GM21515 (cell line): ENCODE measurements at regions not wholly inside any gene's neighbourhood (a gene's known extent, or its start where the extent isn't known, plus 50 kb on each side); places are given as distances from the start of the nearest gene placed in this dataset.
"Not testable (repeated sequence)": the region's sequence is repeated elsewhere in the genome, so short reads cannot be mapped to it uniquely, and the experiment has no call there.

Experiments
- ATAC-seq: cut with Tn5 transposase; IDR thresholded peaks from one replicate; pipeline ENCODE4 v1.9.1; 2021; ENCODE audit not compliant: unreplicated experiment

DNA sequence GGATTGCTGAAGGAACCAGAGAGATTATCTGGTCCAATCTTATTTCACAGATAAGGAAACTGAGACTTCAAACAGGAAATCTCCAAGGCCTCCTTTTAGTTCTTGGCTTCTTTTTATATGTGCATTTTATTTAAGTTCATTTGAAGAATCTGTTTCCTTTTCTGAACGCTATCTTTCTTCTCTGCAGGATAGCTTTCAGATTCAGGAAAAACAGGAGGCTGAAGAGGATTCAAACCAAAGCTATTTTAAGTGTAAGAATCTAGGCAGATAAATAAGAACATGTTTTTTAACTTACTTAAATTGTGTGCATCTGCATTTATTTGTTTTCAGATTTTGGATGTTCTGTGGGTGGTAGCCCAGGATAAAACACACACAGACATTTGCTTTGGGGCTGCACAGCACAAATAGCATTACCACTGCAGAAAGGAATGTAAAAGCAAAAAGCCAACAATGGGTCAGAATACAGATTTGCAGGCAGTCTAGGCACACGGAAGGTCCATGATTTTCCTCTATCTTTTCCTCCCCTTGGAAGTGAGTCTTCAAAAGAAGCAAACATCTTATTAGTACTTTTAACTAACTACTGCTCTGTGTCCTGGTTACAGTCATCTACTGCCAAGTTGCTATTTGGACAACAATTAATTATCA lies 188.8 kb upstream of the TBX18 start:
- ATAC-seq, result no peak

DNA sequence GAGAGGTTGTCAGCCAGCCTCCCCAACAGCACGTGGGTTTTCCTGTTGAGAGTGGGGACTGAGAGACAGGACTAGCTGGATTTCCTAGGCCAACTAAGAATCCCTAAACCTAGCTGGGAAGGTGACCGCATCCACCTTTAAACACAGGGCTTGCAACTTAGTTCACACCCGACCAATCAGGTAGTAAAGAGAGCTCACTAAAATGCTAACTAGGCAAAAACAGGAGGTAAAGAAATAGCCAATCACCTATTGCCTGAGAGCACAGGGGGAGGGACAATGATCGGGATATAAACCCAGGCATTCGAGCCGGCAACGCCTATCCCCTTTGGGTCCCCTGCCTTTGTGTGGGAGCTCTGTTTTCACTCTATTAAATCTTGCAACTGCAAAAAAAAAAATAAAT lies 180.5 kb upstream of the TBX18 start:
- ATAC-seq, result not testable (repeated sequence)

GRCh38 chr6:84943905-84944304 lies 179.5 kb upstream of the TBX18 start:
- ATAC-seq, result no peak

- ATAC-seq, result not testable (repeated sequence)
Observed at GRCh38 chr6:84941609-84942008, 177.2 kb upstream of the TBX18 start.

DNA sequence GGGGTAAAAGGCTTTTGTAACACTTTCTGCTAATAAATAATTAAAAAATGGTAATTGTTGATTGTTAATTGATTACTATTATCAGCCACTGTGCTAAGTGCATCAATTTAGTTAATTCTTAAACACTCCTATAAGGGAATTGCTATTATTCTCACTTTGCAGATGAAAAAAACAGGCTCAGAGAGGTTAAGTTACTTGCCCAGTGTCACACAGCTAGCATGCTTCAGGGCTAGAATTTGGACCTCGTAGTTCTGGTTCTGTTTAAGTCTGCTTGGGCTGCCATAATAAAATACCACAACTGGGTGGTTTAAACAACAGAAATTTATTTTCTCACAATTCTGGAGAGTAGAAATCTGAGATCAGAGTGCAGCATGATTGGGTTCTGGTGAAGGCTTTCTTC lies 164.8 kb upstream of the TBX18 start:
- ATAC-seq, result no peak

GRCh38 chr6:84927551-84927950 lies 163.2 kb upstream of the TBX18 start:
- ATAC-seq, result no peak

- no peak for ATAC-seq
Observed at GRCh38 chr6:84926189-84927155, 162.1 kb upstream of the TBX18 start.

GRCh38 chr6:84921891-84922290 lies 157.5 kb upstream of the TBX18 start:
- no peak for ATAC-seq

DNA sequence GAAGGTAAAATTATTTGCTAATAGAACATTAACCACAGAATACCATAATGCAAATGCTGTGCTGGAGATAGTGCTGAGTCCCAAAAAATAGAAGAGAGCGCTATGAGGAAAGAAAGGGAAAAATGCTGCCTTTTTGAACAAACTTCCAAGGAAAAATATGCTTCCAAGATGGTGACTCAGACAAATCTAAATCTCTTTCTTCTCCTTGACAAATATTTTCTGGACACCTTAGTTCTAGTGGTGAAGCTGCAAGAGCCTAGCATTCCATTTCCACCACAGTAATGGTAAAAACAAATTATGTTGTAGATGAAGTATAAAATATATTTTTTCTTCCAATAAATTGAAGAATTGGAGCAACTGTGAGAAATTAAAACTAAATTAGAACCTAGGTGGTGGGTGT lies 155.6 kb upstream of the TBX18 start:
- no peak for ATAC-seq

GRCh38 chr6:84916704-84917103 lies 152.3 kb upstream of the TBX18 start:
- no peak for ATAC-seq

- ATAC-seq, result no peak
Observed at GRCh38 chr6:84912472-84913322, 148.3 kb upstream of the TBX18 start.

DNA sequence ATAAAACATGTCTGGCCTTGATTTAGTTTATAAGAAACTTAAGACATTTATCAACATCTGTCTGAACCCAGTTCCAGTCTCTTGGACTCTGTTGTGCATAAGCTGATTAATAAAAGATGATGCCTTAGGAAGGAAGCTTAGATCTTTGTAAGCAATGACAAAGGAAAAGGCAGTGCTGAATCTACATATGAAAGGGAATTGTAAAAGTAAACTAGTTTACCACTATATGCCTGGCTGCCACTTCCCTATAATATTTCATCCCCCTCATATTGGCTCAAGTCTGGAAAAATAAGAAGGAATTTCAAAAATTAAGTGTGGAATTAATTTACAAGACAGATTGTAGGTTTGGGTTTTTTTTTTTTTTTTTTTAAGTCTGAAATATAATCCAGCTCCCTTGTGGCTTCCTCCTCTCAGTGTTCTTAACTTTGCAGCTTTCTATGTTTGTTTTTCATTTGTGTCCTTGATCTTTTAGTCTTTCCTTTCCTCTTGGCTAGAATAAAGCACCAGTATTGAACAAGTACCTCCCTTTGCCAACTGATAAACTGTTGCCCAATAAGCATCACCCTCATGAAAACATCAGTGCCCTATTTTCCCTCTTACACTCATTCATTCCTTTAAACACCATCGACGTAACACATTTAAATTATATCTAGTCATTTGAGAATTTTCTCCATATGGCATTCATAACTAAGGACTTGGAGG lies 146.7 kb upstream of the TBX18 start:
- ATAC-seq, result no peak

DNA sequence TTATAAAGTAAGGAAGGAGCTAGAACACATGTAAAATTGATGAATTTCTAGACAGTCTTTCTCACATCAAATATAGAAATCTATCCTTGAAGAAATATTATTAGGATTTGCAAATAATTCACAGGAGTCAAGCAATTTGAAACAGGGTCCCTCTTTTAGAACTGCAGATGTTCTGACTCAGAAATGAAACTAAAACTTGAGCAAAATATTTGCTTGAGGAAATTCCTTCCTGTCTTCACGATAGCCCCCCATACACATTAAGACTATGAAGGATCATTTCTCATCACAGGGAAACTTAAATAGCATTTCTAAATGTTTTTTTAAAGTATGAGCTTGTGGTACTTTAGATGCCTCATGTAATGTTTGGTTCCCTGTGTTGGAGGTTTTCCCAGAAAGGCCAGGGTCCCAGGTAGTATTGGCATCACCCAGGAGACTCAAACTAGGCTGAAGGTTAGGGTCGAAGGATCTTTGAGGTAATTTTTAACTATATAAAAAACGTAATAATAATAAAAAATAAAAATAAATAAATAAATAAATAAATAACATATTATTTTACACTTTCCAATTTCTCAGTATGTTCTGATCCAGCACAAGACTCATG lies 144.0 kb upstream of the TBX18 start:
- no peak for ATAC-seq

DNA sequence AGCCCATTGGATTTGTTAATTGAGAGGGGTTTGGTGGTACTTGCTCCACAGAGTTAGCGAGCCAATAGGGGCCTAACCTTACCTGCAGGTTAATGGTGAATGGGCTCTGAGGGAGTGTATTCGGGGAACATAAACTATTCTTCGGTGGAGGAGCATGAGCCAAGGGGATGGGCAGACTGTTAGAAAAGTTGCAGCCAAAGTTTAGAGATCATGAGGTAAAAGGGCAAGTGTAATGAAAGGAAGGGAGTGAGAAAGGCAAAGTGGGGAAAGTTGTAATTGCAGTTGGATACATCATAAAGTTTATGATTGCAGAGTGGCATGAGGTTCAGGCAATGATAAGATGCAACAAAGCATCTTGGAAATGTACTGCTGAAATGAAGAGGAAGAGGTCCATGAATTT lies 142.1 kb upstream of the TBX18 start:
- ATAC-seq, result no peak

- ATAC-seq, result no peak
Observed at GRCh38 chr6:84905823-84906222, 141.4 kb upstream of the TBX18 start.

- no peak for ATAC-seq
Observed at GRCh38 chr6:84902354-84902928, 138.0 kb upstream of the TBX18 start.

GRCh38 chr6:84897988-84898594 lies 133.7 kb upstream of the TBX18 start:
- no peak for ATAC-seq

DNA sequence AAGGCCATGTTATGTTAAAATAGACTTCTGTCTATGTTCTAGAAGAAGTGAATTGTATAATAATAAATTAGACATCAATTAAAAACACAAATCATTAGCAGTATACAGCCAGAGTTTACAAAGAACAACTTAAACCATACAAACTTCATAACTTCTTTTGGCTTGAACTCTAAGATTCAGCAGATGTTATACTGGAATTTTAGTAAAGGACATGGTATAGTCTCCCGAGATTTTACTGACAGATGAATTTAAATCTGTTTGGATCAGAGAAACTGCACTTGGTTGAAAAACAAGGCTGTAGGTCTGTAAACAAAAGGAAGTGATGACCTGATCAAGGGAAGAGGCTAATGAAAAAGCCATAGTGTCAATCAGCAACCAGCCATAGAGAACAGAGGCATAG lies 132.6 kb upstream of the TBX18 start:
- no peak for ATAC-seq

DNA sequence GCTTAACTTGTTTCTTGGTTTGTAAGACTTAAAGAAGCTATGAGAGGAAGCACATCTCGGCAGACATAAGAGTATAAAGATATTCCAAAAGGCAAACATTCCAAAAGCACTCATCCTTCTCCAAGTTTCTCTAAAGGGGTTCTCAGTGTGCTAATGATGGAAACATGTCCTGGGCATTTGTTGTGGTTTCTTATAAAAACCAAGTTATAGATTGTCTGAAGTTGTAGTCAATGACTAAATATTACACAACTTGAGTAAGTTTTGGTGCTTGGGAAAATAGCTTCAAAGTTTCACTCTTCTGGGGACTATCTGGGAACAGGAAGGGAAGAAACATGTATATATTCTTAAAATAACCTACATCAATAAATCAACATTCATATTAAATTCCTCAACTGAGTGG lies 128.3 kb upstream of the TBX18 start:
- no peak for ATAC-seq
